Fibroblast of skin of left quadriceps (primary cell): ENCODE measurements at regions not wholly inside any gene's neighbourhood (a gene's known extent, or its start where the extent isn't known, plus 50 kb on each side); places are given as distances from the start of the nearest gene placed in this dataset.
"Not testable (repeated sequence)": the region's sequence is repeated elsewhere in the genome, so short reads cannot be mapped to it uniquely, and the experiment has no call there.

ENCODE experiments used
- DNase-seq, 2 experiments: peaks; one replicate each; pipeline ENCODE4 v3.0.0-alpha.2; 2013; ENCODE audit warnings: low read depth in 2 of 2

DNA sequence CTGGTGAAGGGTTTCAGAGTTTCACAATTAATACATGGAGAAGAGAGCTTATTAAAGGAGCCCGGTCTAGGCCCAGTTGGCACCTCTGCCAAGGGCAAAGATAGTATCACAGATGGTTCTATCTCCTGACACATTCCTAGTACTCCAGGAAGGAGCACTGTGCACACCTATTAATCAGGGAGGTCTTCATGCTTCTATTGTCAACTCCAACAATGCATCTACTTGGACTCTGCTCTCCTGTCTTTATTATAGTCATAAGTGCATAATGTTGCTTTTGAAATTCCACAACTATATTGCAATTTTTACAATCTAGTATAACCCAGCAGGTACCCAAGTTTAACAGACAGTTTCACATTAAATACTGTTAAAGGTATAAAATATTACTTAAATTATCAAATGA is 174.5 kb upstream of the TSC22D1 start:
- DNase-seq = no peak

DNA sequence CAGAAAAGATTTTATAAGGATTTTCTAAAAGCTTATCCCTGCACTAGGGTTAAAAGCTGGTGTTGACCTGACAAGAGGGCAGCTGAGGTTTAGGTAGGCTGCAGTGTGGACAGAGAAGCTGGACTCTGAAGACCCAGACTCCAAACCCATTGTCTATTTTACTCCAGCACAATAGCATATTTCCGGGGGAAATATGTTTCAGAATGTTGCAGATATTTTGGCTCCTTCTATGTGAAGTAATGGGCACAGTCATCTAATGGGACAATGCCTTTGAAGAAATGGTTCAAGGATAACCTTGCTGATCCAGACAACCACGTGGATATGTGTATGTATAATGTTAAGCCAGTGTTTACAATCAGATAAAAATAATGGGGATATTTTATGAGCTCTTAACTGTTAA is 173.8 kb upstream of the TSC22D1 start:
- no peak for DNase-seq

DNA sequence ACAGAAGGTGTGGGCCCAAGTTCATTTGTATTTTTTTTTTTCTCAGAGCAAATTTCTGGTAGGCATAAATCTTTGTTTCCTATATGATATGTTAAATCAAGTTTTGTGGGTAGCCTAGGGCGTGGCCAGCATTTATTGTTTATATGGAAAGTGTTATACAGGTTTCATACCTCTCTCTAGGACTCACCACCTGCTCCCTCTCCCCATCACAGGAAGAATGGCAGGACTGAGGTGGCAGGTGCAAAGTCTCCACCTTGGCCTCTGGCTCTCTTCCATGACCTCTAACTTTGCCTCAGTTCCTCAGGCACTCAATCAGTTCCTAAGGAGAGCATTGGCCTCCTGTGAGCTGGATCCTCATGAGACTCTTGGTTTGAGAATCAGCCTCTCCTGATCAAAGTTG is 172.3 kb upstream of the TSC22D1 start:
- DNase-seq = no peak

DNA sequence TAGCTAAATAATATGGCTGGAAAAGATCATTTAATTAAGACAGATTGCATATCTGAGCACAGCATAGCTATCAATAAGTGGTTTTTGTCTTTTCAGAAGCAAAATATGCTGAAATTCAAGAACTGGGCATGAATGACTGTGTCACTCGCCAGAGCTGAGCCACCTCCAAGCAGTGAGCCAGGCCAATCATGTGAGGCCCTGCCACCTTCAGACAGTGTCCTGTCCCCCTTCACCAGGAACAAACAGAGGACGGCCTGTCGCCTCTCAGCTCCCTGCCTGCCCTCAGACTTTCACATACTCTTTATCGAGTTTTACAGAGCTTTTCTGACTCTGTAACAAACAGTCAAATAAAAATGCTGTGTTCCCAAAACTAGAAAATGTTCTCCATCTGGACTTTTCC is 171.0 kb upstream of the TSC22D1 start:
- no peak for DNase-seq

DNA sequence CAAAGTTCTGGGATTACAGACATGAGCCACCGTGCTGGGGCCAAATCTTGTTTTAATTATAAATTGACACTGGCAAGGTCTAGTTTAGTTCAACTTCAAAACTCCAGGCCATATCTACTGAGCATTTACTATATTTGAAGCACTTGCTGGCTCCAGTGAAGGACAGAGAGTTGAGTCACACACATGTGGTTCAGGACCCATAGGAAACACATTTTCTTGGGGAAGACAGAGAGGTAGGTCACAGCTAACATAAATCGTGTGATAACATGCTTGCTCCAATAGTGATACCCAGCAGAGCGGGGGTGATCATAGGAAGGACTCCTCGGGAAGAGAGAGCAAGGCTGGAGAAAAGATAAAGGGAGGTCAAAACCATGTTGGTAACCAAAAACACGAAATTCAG is 170.6 kb upstream of the TSC22D1 start:
- no peak for DNase-seq

DNA sequence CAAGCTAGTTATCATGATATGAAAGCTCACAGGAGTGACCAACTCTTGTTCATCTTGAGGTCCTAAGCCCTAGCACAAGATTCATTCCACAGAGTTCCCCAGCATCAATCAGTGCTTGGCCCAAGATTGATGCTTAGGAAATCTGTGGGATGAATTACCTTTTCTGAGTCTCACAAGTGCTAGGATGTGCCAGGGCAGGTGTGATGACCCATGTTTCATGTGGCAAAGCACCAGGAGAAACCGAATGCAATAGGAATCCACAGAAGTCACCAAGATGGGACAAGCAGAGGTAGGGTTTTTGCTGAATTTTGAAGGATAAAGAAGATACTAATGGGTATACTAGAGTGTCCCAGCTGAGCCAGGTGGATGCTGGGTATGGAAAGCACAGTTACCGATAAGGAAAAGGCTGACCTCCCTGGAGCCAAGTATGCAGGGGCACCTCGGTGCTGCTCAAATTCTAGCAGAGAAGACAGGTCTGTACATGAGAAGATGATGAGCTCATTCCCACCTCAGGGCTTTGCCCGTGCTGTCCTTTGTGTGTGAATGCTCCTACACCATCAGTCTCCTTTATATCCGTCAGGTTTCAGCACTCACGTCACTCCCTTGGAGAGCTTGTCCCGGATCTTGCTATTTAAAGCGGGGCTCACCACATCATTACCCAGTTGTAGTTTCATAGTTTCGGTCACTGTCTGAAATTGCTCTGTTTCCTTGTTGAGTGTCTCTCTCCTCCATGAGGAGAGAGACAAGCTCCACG is 168.9 kb upstream of the TSC22D1 start:
- DNase-seq = no peak

DNA sequence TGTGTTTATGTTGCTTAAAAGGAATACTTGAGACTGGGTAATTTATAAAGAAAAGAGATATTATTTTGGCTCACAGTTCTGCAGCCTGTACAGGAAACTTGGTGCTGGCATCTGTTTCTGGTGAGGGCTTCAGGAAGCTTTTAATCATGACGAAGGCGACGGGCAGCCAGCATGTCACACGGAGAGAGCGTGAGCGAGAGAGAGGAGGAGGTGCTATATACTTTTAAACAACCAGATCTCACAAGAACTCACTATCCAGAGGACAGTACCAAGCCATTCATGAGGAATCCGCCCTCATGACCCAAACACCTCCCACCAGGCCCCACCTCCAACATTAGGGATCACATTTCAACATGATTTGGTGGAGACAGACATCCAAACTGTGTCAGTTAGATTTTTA is 163.4 kb upstream of the TSC22D1 start:
- DNase-seq = no peak

DNA sequence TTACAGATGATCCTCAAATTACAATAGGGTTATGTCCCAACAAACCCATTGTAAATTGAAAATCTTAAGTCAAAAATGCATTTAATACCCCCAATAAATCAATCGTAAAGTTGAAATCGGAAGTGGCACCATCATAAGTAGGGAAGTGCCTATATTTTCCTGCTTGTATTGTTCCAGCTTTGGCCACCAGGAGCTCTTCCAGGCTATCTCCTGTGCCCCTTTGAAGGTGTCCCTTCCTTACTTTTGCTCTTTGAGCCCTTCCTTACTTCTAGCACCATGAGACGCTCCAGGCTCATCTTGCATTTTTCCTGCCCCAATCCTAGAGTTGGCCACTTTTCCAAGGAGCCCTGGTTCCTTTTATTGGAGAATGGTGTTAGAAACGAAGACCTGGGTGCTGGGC is 163.0 kb upstream of the TSC22D1 start:
- DNase-seq = no peak

DNA sequence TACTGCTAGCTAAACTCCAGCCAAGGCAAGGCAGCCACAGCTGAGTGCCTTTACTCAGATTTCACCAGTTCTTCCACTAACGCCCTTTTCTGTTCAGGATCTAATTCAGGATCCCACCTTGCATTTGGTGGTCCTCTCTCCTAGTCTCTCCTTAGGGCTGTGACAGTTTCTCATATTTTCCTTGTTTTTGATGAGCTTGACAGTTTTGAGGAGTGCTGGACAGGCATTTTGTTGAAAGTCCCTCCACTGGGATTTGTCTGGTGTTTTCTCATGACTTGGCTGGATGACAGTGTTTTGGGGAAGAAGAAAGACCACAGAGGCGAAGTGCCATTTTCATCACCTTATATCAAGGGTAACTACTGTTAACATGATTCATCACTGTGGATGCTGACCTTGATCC is 162.3 kb upstream of the TSC22D1 start:
- no peak for DNase-seq

DNA sequence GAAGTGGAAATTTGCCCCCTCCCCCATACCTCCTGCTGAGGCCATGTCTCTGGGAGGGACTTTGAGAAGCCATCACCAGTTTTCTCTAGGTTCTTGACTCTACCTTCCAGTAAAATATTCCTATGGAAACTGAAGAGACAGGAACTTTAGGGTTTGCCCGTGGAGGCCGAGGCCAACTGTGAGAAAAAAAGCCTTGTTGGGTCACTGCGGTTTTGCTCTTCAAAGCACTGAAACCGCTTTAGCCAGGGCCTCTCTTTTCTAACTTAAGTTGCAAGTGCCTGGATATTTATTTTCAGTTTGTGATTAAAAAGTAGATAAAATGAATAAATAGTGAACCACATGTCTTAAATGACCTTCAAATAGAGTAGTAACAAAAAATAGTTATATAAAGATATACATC is 159.7 kb upstream of the TSC22D1 start:
- no peak for DNase-seq

DNA sequence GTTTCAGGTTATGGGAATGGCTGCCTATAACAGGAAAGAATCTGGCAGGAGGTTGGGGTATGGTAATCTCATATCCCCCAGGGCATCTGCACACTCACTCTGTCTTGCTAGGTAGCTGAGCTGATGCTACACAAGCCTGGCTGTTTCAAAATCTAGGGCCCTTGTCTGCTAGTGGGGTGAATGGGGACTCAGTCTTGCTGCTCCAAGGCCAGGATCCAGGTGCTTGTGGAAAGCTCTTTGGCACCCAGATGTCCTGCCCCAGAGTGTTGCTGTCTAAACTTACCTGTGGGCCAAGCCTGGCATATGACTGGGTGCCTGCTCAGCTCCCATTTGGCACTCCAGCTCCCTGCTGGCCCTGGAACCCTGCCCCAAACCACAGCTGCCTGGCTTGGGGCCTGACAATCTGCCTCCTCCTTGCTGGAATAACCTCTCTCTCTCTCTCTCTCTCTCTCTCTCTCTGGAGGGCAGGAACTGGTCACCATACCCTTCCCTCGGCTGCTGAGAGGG is 158.1 kb upstream of the TSC22D1 start:
- peak; percentile 77 to 78 for DNase-seq

DNA sequence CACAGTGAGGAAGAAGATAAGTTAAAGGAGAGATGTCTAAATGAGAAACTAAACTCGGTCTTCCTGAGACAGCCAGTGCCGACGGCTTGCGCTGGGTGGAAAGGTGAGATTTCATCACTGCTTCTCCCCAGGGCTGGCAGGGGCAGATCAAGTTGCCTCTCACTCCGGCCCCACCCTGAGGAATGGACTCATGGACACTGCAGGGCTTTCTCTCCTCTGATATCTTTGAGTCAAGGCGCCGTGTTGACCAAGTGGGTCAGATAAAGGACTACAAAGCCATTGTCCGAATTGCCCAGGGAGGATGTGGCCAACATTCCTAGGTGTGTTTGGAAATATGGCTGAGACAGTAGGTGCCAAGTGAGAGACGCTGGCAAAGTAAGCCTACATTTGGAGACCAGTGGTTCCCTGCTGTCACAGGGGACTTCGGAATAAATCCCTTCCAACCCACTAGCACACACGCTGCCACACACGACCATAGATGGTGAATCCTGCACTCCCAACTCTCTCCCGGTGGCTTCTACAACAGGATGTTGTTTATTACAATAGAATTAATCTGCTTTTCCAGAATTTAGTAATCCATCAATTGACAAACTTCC is 156.5 kb upstream of the TSC22D1 start:
- DNase-seq = no peak

DNA sequence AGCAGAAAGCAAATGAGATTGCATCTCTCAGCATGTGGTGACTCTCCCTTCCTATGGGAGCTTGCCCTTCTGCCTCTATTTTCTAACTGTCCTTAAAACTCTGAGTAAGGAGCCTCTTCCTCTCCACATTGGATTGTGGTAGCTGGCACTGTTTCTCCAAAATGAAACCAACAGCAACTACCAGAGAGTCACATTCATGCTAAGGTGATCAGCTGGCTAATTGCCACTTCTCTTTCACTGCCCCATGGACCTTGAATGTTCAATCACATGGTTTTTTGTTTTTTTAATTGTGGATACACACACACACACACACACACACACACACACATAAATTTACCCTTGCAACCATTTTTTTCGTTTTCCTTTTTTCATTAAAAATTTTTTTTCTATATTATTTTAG is 154.7 kb upstream of the TSC22D1 start:
- no peak for DNase-seq

DNA sequence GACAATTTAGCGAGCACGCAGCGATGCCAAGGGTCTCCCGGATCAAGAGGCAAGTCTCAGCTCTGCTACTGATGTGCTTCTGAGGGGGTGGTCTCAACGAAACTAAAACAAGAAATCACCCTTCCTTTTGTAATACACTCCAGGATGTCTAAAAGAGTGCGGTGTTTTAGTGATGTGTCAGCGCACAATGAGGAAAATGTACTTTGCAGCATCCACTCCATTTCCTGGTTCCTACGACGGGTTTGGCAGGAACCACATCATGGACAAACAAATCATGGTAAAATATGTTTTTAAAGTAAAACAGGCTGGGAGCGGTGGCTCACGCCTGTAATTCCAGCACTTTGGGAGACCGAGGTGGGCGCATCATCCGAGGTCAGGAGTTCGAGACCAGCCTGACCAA is 154.0 kb upstream of the TSC22D1 start:
- no peak for DNase-seq

DNA sequence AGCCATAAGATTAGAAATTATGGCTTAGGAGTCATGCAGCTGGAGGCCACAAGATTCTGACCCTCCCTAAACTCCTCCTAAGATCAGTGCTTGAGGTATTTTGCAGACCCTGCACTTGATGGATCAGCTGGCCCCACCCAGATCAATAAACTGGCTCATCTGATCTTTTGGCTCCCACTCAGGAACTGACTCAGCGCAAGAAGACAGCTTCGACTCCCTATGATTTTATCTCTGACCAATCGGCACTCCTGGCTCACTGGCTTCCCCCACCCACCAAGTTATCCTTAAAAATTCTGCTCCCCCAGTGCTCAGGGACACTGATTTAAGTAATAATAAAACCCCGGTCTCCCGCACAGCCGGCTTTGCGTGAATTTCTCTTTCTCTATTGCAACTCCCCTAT is 151.5 kb upstream of the TSC22D1 start:
- not testable (repeated sequence) for DNase-seq

DNA sequence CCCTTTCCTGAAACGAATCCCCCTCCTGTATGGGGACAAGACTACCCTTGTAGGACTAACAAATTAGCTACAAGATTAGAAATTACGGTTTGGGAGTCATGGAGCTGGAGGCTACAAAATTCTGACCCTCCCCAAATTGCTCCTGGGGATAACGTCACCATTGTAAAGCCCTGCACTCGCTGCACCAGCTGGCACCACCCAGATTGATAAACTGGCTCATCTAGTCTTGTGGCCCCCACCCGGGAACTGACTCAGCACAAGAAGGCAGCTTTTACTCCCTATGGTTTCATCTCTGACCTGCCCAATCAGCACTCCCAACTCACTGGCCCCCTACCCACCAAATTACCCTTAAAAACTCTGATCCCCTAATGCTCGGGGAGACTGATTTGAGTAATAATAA is 150.6 kb upstream of the TSC22D1 start:
- no peak for DNase-seq

DNA sequence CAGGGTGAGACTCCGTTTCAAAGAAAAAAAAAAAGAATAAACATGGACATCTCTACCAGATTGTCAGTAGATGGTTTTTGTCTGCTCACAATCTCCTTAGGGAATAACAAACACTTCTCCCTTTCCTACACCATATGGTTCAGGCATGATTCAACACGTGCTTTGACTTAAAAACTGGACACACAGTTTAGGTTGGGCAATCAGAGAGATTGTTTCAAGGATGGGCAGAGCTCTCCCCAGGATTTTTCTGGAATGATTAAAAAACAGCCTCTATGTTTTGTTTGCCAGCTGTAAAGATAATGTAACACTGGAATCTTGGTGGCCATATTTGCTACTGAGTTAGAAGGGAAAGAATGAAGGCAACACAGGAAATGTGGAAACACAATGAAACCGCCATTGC is 150.1 kb upstream of the TSC22D1 start:
- DNase-seq = peak; percentile 95 to 96

DNA sequence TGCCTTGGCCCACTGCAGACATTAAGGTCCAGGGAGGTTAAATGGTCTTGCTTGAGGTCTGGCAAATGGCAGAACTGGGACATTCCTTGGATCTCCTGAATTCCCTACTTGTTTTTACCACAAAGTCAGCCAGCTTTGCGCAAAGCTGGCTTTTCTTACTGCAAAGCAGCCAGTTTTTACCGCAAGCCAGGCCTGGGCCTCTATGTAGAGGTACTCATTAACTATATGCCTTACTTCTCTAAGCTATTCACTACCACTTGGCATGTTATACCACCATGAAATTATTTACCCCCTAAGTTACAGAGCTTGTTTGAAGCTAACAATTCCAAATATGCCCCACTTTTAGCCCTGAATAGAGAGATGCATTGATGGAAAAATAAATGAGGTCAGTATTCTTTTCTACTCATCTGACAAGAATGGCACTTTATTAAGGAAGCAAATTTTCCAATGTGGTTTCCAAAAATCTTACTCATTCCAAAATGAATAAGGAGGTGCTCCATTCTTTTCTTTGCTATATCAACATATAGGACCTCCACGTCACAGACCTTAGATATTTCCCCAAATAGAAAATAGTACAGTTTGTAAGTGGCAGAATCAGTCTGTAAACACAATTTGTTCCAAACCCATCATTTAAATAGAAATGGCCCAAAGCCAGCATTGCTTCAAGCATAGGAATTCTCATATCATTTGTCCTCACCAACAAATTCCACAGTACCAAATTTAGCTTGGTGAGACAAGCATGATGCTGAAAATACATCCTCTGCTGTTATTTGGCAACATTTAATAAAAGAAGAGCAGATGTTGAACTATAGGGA is 143.9 kb upstream of the TSC22D1 start:
- peak; percentile 75 to 78 for DNase-seq

DNA sequence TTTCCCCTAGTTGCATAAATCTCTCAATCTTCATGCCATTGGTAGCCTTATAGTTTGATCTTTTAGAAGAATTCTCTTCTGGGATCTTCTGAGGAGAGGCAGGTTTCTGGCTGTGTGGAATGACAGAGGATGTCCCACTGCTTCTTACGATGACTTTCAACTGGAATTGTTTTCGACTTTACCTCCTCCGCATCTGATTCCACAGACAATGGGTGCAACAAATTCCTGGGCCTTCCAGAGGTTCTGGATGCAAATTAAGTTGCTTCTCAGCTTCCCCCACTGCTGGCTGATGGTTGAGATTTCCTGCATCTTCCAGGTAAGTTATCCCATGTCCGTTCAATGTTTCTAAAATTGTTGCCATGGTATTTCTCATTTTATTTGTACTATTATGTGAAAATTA is 142.3 kb upstream of the TSC22D1 start:
- DNase-seq = no peak

DNA sequence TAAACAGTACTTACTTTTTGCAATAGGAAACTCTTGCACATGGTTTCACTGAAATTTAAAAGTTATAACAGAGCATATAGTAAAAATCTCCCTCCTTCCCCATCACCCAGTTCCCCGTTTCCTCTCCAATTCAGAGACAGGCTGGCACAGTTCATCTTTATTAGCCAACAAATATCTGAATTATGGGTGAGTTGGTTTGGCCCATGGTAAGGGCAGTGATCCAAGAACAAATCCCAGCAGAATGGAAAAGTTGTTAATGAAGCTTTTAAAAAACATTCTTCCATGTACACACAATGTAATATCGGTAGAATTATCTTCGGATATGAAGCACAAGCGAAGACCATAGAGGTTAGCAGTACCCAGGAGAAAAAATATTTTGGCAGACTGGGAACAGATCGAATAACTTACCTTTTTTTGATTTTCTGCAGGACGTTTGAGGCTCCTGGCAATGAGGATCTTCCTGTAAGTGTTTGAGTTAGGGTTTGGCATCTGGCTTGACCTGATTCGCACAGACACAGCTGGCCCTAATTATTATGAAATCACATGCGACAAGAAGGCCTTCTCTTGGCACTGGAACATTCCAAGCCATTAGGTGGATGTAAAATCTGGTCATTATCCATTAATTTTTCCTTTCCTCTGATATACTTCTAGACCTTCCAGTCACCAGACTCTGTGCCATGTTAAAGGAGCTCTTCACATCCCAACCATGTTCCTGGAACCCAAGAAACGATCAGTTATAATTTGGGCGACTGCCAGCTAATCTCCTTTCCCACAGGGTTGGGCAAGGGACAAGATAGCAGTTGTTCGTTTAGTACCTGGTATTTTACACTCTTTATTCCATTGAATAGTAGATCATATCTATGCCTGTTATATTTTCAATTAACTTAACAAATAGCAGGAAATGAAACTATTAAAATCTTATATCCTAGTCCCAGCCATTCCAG is 139.4 kb upstream of the TSC22D1 start:
- DNase-seq = no peak

DNA sequence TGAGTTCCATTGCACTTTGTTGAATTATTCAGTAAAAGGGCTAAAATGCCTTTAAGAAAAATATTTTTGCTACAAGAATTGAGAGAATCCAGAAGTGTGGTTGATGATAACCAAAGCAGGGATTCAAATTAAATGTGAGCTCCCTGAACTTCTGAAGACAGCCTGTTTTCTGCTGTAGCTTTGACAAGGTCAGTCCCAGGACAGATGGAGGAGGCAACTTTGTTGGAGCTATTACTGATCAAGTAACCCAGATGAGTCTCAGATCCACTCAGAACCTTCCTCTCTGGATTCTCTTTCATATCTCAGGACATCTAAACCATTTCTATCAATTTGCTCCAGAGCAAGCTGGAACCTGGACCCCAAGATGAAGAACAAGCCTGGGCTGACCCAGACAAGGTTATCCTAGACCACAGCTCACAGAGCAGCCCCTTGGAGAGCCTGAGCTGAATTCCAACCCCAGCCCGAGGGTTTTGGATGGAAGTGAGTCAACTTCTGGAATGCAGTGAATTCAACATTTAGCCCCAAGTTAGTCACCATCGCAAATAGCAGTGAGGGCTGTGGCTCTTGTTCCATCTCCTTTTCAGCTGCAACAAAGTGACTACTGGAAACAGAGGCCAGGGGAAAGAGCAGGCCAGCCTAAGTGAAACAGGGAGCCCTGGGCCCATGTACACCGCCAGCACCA is 137.8 kb upstream of the TSC22D1 start:
- peak; percentile 93 for DNase-seq
